ENCODE measurements at regions not wholly inside any gene's neighbourhood (a gene's known extent, or its start where the extent isn't known, plus 50 kb on each side); places are given as distances from the start of the nearest gene placed in this dataset.

- H3K9ac ChIP-seq (ENCODE audit: low read length): no peak overlapping the region
- no peaks in the 10 kb centered on the region for H3K27me3 ChIP-seq (ENCODE audit: insufficient read depth, low read length)
- H3K9me3 ChIP-seq (ENCODE audit: low read length): no peaks in the 10 kb centered on the region
- H2AFZ ChIP-seq (ENCODE audit: low read length): no peak overlapping the region
- H4K20me1 ChIP-seq (ENCODE audit: insufficient read depth, low read length): no peaks in the 10 kb centered on the region
- H3K36me3 ChIP-seq (ENCODE audit: insufficient read depth, low read length): no peaks in the 10 kb centered on the region
- no peak overlapping the region for H3K4me2 ChIP-seq (ENCODE audit: low read length)
- H3K79me2 ChIP-seq (ENCODE audit: insufficient read depth, low read length): no peaks in the 10 kb centered on the region
- H3K4me3 ChIP-seq (ENCODE audit: low read depth, low read length, poor library complexity, severe bottlenecking): no peak overlapping the region
- no peaks in the 10 kb centered on the region for H3F3A ChIP-seq (ENCODE audit: insufficient read depth, low read length)
- TF ChIP-seq EZH2 (IDR thresholded peaks at IDR 0.05; ENCODE audit: borderline replicate concordance, low read length) (no peak), CTCF (IDR thresholded peaks at IDR 0.05; ENCODE audit: low read length) (no peak)
- H3K4me1 ChIP-seq (ENCODE audit: insufficient read depth, low read length, severe bottlenecking): no peaks in the 10 kb centered on the region
- no peak overlapping the region for H3K27ac ChIP-seq (ENCODE audit: low read depth, low read length, poor library complexity, severe bottlenecking)
- H3K9me2 ChIP-seq (ENCODE audit: low read depth, low read length): no peaks in the 10 kb centered on the region
Observed at GRCh38 chr14:48504921-48505320, 829.5 kb upstream of the MDGA2 start.

GRCh38 chr14:48490756-48491155 lies 815.4 kb upstream of the MDGA2 start:
- Histone ChIP-seq H3K36me3 (ENCODE audit: insufficient read depth, low read length) (no peaks in the 10 kb centered on the region), H2AFZ (ENCODE audit: low read length) (no peak overlapping the region), H3K4me2 (ENCODE audit: low read length) (no peak overlapping the region), H3K27me3 (ENCODE audit: insufficient read depth, low read length) (no peaks in the 10 kb centered on the region), H3K79me2 (ENCODE audit: insufficient read depth, low read length) (no peaks in the 10 kb centered on the region), H3K27ac (ENCODE audit: low read depth, low read length, poor library complexity, severe bottlenecking) (no peak overlapping the region), H3K4me3 (ENCODE audit: low read depth, low read length, poor library complexity, severe bottlenecking) (no peak overlapping the region), H4K20me1 (ENCODE audit: insufficient read depth, low read length) (no peaks in the 10 kb centered on the region), H3K4me1 (ENCODE audit: insufficient read depth, low read length, severe bottlenecking) (no peaks in the 10 kb centered on the region), H3K9me3 (ENCODE audit: low read length) (no peaks in the 10 kb centered on the region), H3K9ac (ENCODE audit: low read length) (no peak overlapping the region), H3K9me2 (ENCODE audit: low read depth, low read length) (no peaks in the 10 kb centered on the region), H3F3A (ENCODE audit: insufficient read depth, low read length) (no peaks in the 10 kb centered on the region)
- TF ChIP-seq EZH2 (IDR thresholded peaks at IDR 0.05; ENCODE audit: borderline replicate concordance, low read length): no peak
- no peak for TF ChIP-seq CTCF (IDR thresholded peaks at IDR 0.05; ENCODE audit: low read length)

GRCh38 chr14:48473944-48474343 lies 798.5 kb upstream of the MDGA2 start:
- Histone ChIP-seq H3K4me3 (ENCODE audit: low read depth, low read length, poor library complexity, severe bottlenecking) (no peak overlapping the region), H3K4me2 (ENCODE audit: low read length) (no peak overlapping the region), H3K79me2 (ENCODE audit: insufficient read depth, low read length) (no peaks in the 10 kb centered on the region), H3K9ac (ENCODE audit: low read length) (no peak overlapping the region), H4K20me1 (ENCODE audit: insufficient read depth, low read length) (no peaks in the 10 kb centered on the region), H3K36me3 (ENCODE audit: insufficient read depth, low read length) (no peaks in the 10 kb centered on the region), H3K9me2 (ENCODE audit: low read depth, low read length) (0 out of 2 replicates have a peak, but pooled peaks cover 2% of the 10 kb centered on the region), H3F3A (ENCODE audit: insufficient read depth, low read length) (no peaks in the 10 kb centered on the region), H3K4me1 (ENCODE audit: insufficient read depth, low read length, severe bottlenecking) (no peaks in the 10 kb centered on the region), H3K27me3 (ENCODE audit: insufficient read depth, low read length) (no peaks in the 10 kb centered on the region), H3K27ac (ENCODE audit: low read depth, low read length, poor library complexity, severe bottlenecking) (no peak overlapping the region), H3K9me3 (ENCODE audit: low read length) (no peaks in the 10 kb centered on the region), H2AFZ (ENCODE audit: low read length) (no peak overlapping the region)
- TF ChIP-seq CTCF (IDR thresholded peaks at IDR 0.05; ENCODE audit: low read length) (no peak), EZH2 (IDR thresholded peaks at IDR 0.05; ENCODE audit: borderline replicate concordance, low read length) (no peak)
